Endothelial cell of umbilical vein (primary cell): ENCODE measurements at regions not wholly inside any gene's neighbourhood (a gene's known extent, or its start where the extent isn't known, plus 50 kb on each side); places are given as distances from the start of the nearest gene placed in this dataset.

ENCODE experiments used
- EZH2 ChIP-seq: IDR thresholded peaks from 2 replicates; pipeline ENCODE4 v1.6.1; 2012; ENCODE audit warnings: borderline replicate concordance, low read depth, mild to moderate bottlenecking, moderate library complexity, low read length, inconsistent platforms; ENCODE audit not compliant: severe bottlenecking
- FOS ChIP-seq: IDR thresholded peaks from 2 replicates; pipeline ENCODE4 v1.6.1; 2011; ENCODE audit warnings: mild to moderate bottlenecking, low read length, moderate library complexity, borderline replicate concordance; ENCODE audit not compliant: insufficient read depth
- GATA2 ChIP-seq: IDR thresholded peaks from 2 replicates; pipeline ENCODE4 v1.7.0; 2011; ENCODE audit warnings: low read depth, mild to moderate bottlenecking, moderate library complexity, mixed read lengths, low read length; ENCODE audit not compliant: insufficient read length, insufficient read depth
- JUN ChIP-seq: IDR thresholded peaks from 2 replicates; pipeline ENCODE4 v1.6.1; 2011; ENCODE audit warnings: borderline replicate concordance, low read depth; ENCODE audit not compliant: insufficient read length, insufficient read depth
- MYC ChIP-seq: IDR thresholded peaks from one replicate; pipeline ENCODE4 v1.6.1; 2011; ENCODE audit warnings: mild to moderate bottlenecking, low read depth, low read length
- POLR2A ChIP-seq: IDR thresholded peaks from 2 replicates; pipeline ENCODE4 v1.6.1; 2012; ENCODE audit warnings: low read depth, mild to moderate bottlenecking, control low read depth, low read length
- POLR2AphosphoS5 ChIP-seq: IDR thresholded peaks from 2 replicates; pipeline ENCODE4 v1.6.1; 2012; ENCODE audit warnings: low read depth, mild to moderate bottlenecking, control low read depth, low read length, moderate library complexity; ENCODE audit not compliant: insufficient read depth
- TF ChIP-seq, protein P1 (sequence below), 2 donors: IDR thresholded peaks; 1 replicate in 1 of 2; 2 replicates in 1 of 2; pipeline ENCODE4 v1.5.1; 2011; ENCODE audit warnings: low read length in 2 of 2, mild to moderate bottlenecking in 2 of 2, moderate library complexity in 2 of 2, control low read depth in 1 of 2, inconsistent platforms in 1 of 2, low read depth in 1 of 2; ENCODE audit not compliant: insufficient read depth in 1 of 2; ENCODE audit errors: extremely low read depth in 1 of 2
- TF ChIP-seq, protein P2 (sequence below): IDR thresholded peaks from 2 replicates; pipeline ENCODE4 v1.6.1; 2011; ENCODE audit not compliant: insufficient read depth, insufficient read length

DNA sequence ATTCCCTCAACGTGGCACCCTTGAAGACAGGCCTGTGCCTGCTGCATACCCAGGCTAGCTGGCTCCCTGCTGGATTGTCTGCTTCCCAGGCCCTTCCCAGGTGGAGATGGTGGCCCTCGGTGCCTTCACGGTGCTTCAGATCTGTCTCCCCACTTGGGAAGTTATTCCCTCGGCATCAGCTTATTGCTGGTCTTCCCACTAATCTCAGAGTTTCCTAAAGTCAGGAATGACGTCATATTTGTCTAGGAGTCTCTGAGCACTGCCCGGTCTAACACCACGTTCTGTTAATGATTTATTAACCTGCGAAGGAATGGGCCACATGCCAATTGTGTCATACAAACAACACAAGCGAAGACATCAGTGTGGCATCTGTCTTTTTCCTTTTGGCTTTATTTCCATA, 269.8 kb upstream of the ID2 start:
- TF ChIP-seq POLR2AphosphoS5 (no peak), POLR2A (no peak), EZH2 (no peak), MYC (no peak), GATA2 (no peak), JUN (no peak), FOS (no peak)
- TF ChIP-seq, protein P1, sequence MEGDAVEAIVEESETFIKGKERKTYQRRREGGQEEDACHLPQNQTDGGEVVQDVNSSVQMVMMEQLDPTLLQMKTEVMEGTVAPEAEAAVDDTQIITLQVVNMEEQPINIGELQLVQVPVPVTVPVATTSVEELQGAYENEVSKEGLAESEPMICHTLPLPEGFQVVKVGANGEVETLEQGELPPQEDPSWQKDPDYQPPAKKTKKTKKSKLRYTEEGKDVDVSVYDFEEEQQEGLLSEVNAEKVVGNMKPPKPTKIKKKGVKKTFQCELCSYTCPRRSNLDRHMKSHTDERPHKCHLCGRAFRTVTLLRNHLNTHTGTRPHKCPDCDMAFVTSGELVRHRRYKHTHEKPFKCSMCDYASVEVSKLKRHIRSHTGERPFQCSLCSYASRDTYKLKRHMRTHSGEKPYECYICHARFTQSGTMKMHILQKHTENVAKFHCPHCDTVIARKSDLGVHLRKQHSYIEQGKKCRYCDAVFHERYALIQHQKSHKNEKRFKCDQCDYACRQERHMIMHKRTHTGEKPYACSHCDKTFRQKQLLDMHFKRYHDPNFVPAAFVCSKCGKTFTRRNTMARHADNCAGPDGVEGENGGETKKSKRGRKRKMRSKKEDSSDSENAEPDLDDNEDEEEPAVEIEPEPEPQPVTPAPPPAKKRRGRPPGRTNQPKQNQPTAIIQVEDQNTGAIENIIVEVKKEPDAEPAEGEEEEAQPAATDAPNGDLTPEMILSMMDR (IDR thresholded peaks at IDR 0.05; ENCODE audit: extremely low read depth in 1 of 2, insufficient read depth in 1 of 2, low read depth in 1 of 2, low read length in 2 of 2) = no peak
- TF ChIP-seq, protein P2, sequence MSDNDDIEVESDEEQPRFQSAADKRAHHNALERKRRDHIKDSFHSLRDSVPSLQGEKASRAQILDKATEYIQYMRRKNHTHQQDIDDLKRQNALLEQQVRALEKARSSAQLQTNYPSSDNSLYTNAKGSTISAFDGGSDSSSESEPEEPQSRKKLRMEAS = no peak
